Mesenchymal stem cell (in vitro differentiated cells and primary cell): ENCODE measurements at regions not wholly inside any gene's neighbourhood (a gene's known extent, or its start where the extent isn't known, plus 50 kb on each side); places are given as distances from the start of the nearest gene placed in this dataset.
A peak's percentile ranks its signal among the peaks of the same experiment; 100 is the strongest.

Experiments
- DNase-seq: peaks from one replicate; pipeline ENCODE4 v3.0.0-alpha.2; 2013
- H2AFZ ChIP-seq: one replicate; pipeline ENCODE4 v1.6.1; 2013; ENCODE audit warnings: low read depth, mild to moderate bottlenecking, control low read depth, inconsistent platforms, low read length, moderate library complexity
- H2AK5ac ChIP-seq: 2 replicates; pipeline ENCODE4 v1.6.1; 2013; ENCODE audit warnings: low read length, moderate library complexity, mild to moderate bottlenecking, inconsistent platforms; ENCODE audit not compliant: severe bottlenecking
- H2BK120ac ChIP-seq: one replicate; pipeline ENCODE4 v1.6.1; 2013; ENCODE audit warnings: low read depth, mild to moderate bottlenecking, inconsistent platforms, low read length, moderate library complexity
- H2BK12ac ChIP-seq, 2 experiments: one replicate each; pipeline ENCODE4 v1.6.1; 2013; ENCODE audit warnings: inconsistent platforms in 2 of 2, low read length in 2 of 2, mild to moderate bottlenecking in 2 of 2, moderate library complexity in 2 of 2, control low read depth in 1 of 2
- H2BK15ac ChIP-seq: one replicate; pipeline ENCODE4 v1.6.1; 2013; ENCODE audit warnings: mild to moderate bottlenecking, low read depth, inconsistent platforms; ENCODE audit not compliant: poor library complexity, severe bottlenecking
- H2BK5ac ChIP-seq: 2 replicates; pipeline ENCODE4 v1.6.1; 2013; ENCODE audit warnings: low read depth, mild to moderate bottlenecking, low read length, control low read depth, inconsistent platforms; ENCODE audit not compliant: poor library complexity, severe bottlenecking
- H3K14ac ChIP-seq, 2 experiments: one replicate each; pipeline ENCODE4 v1.6.1; 2013; ENCODE audit warnings: inconsistent platforms in 2 of 2, low read length in 2 of 2, control low read depth in 1 of 2, mild to moderate bottlenecking in 1 of 2, moderate library complexity in 1 of 2
- H3K18ac ChIP-seq, 2 experiments: one replicate each; pipeline ENCODE4 v1.6.1; 2013; ENCODE audit warnings: inconsistent platforms in 2 of 2, low read length in 2 of 2, control low read depth in 1 of 2, low read depth in 1 of 2, mild to moderate bottlenecking in 1 of 2
- H3K23ac ChIP-seq, 2 experiments: one replicate each; pipeline ENCODE4 v1.6.1; 2013; ENCODE audit warnings: inconsistent platforms in 2 of 2, low read length in 2 of 2, mild to moderate bottlenecking in 2 of 2, moderate library complexity in 2 of 2, control low read depth in 1 of 2
- H3K27ac ChIP-seq: 2 replicates; pipeline ENCODE4 v1.5.1; 2013; ENCODE audit warnings: mild to moderate bottlenecking, moderate library complexity, low read length, control low read depth, inconsistent platforms; ENCODE audit not compliant: poor library complexity, severe bottlenecking
- H3K27me3 ChIP-seq, 2 experiments: 2 replicates each; pipeline versions ENCODE4 v1.6.1 to v1.7.0; 2013; ENCODE audit warnings: low read length in 2 of 2, mild to moderate bottlenecking in 2 of 2, moderate library complexity in 2 of 2, control low read depth in 1 of 2, inconsistent platforms in 1 of 2; ENCODE audit not compliant: control insufficient read depth in 1 of 2, insufficient read depth in 1 of 2
- H3K36me3 ChIP-seq, 2 experiments: 2 replicates each; pipeline versions ENCODE4 v1.6.1 to v1.7.0; 2013; ENCODE audit warnings: low read length in 2 of 2, control low read depth in 1 of 2, inconsistent platforms in 1 of 2, low read depth in 1 of 2, mild to moderate bottlenecking in 1 of 2; ENCODE audit not compliant: insufficient read depth in 2 of 2, control insufficient read depth in 1 of 2
- H3K4ac ChIP-seq, 2 experiments: one replicate each; pipeline ENCODE4 v1.6.1; 2013; ENCODE audit warnings: inconsistent platforms in 2 of 2, low read length in 2 of 2, mild to moderate bottlenecking in 2 of 2, moderate library complexity in 2 of 2, control low read depth in 1 of 2, low read depth in 1 of 2
- H3K4me1 ChIP-seq: 2 replicates; pipeline ENCODE4 v1.6.1; 2013; ENCODE audit warnings: low read depth, low read length, control low read depth; ENCODE audit not compliant: control insufficient read depth, insufficient read depth
- H3K4me2 ChIP-seq: 2 replicates; pipeline ENCODE4 v1.6.1; 2013; ENCODE audit warnings: low read length, mild to moderate bottlenecking, inconsistent platforms; ENCODE audit not compliant: poor library complexity, severe bottlenecking
- H3K4me3 ChIP-seq, 2 experiments: 2 replicates each; pipeline versions ENCODE4 v1.5.1 to v1.7.0; 2013; ENCODE audit warnings: low read length in 2 of 2, mild to moderate bottlenecking in 2 of 2, control low read depth in 1 of 2, low read depth in 1 of 2; ENCODE audit not compliant: insufficient read depth in 1 of 2
- H3K79me1 ChIP-seq: replicated peaks from 2 replicates; pipeline ENCODE4 v1.6.1; 2013; ENCODE audit warnings: mild to moderate bottlenecking, control low read depth, low read length, inconsistent platforms; ENCODE audit not compliant: poor library complexity, severe bottlenecking
- H3K9ac ChIP-seq: 2 replicates; pipeline ENCODE4 v1.7.0; 2013; ENCODE audit warnings: mild to moderate bottlenecking, low read length, moderate library complexity
- H3K9me3 ChIP-seq: 2 replicates; pipeline ENCODE4 v1.7.0; 2013; ENCODE audit warnings: mild to moderate bottlenecking, low read length; ENCODE audit not compliant: control insufficient read depth
- H4K8ac ChIP-seq: one replicate; pipeline ENCODE4 v1.6.1; 2013; ENCODE audit warnings: inconsistent platforms, mild to moderate bottlenecking, low read length, moderate library complexity
- H4K91ac ChIP-seq: one replicate; pipeline ENCODE4 v1.6.1; 2013; ENCODE audit warnings: mild to moderate bottlenecking, low read length, inconsistent platforms
- WGBS: methylation state at CpG from one replicate; pipeline ENCODE4 v1.1.7; 2013; ENCODE audit warnings: mixed read lengths; 5-methylcytosine and 5-hydroxymethylcytosine counted together

DNA sequence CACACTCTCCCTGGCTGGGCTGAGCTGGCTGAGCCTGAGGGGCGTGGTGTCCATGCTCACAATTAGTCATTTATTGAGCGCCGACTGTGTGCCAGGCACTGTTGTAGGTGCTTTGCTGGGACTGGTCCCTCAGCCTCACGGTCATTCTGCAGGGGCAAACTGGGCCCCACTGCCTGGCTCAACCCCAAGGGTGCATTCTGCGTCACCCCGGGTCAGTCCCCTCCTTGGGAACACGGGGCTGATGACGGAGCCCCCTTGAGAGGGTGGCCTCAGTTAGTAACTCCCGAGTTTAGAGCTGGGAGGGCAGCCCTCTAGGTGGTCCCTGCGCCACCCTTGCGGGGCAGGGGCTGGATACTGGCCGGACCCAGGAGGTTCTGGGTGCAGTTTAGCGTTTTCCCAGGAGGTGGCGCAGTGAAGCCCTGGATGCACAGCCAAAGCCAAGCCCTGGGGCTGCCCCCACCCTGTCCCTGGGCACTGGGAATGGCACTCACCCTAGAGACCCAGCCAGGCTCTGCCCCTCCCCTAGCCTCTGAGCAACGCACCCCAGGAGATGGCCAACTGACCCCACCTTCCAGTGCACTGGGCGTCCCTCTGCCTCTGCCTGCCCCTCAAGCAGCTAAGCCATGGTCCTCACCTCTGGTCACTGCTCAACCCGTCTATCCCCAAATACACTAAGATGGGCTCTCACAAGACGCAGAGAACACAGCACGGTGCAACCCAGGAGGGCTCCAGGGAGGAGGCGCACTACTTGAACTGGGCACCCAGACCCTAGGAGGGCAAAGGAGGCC lies 243.2 kb upstream of the GSE1 start:
- Histone ChIP-seq H3K4ac (peak overlapping the region; percentile 93), H3K4me2 (no peak overlapping the region), H4K91ac (peak overlapping the region; percentile 98), H2BK120ac (peak overlapping the region; percentile 91), H3K9me3 (no peaks in the 10 kb centered on the region), H3K27ac (no peak overlapping the region), H3K36me3 (peaks cover 0 to 11% of the 10 kb centered on the region in 2 experiments), H2AK5ac (peak overlapping the region; percentile 2), H3K9ac (peak overlapping the region; percentile 78), H3K23ac (no peak overlapping the region), H3K79me1 (peaks cover 23% of the 10 kb centered on the region), H3K4me3 (peak overlapping the region in 1 of 2 experiments; percentile 64), H3K18ac (peak overlapping the region; percentile 92 to 97), H2BK12ac (peak overlapping the region; percentile 93 to 94), H2BK15ac (peak overlapping the region; percentile 38), H3K14ac (peak overlapping the region in 1 of 2 experiments; percentile 30), H3K4me1 (peaks cover 42% of the 10 kb centered on the region), H2AFZ (no peak overlapping the region), H3K27me3 (no peaks in the 10 kb centered on the region), H2BK5ac (no peak overlapping the region), H4K8ac (peak overlapping the region; percentile 95)
- peak; percentile 71 for DNase-seq
- WGBS = 54% methylated on average over 19 of the region's 20 CpGs

DNA sequence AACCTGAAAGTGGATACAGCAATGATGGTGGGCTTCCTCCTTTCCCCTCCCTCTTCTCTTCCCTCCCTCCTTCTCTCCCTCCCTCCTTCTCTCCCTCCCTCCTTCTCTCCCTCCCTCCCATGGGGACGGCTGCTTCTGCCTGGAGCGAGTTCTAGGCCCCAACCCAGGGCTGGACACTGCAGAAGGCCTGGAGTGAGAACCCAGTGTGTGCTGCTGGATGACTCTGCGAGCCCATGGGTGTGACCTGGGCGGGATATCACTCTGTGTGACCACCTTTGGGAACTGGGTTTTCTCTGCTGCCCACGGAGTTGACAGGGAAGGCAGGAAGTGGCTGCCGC lies 242.6 kb upstream of the GSE1 start:
- Histone ChIP-seq H2BK15ac (peak overlapping the region; percentile 38), H3K36me3 (peaks cover 0 to 14% of the 10 kb centered on the region in 2 experiments), H3K27ac (no peak overlapping the region), H2AFZ (no peak overlapping the region), H3K23ac (peak overlapping the region in 1 of 2 experiments; percentile 0), H3K4me3 (peak overlapping the region in 1 of 2 experiments; percentile 64), H3K4me2 (no peak overlapping the region), H4K91ac (peak overlapping the region; percentile 98), H3K4me1 (peaks cover 38% of the 10 kb centered on the region), H3K9ac (peak overlapping the region; percentile 78), H3K4ac (peak overlapping the region; percentile 84 to 93), H2AK5ac (no peak overlapping the region), H2BK120ac (peak overlapping the region; percentile 36), H3K27me3 (no peaks in the 10 kb centered on the region), H3K14ac (peak overlapping the region in 1 of 2 experiments; percentile 88), H4K8ac (peak overlapping the region; percentile 95), H2BK12ac (peak overlapping the region; percentile 78 to 94), H2BK5ac (no peak overlapping the region), H3K9me3 (no peaks in the 10 kb centered on the region), H3K79me1 (peaks cover 26% of the 10 kb centered on the region), H3K18ac (peak overlapping the region; percentile 81 to 97)
- WGBS = 54% methylated on average over 6 of the region's 6 CpGs
- DNase-seq = no peak

DNA sequence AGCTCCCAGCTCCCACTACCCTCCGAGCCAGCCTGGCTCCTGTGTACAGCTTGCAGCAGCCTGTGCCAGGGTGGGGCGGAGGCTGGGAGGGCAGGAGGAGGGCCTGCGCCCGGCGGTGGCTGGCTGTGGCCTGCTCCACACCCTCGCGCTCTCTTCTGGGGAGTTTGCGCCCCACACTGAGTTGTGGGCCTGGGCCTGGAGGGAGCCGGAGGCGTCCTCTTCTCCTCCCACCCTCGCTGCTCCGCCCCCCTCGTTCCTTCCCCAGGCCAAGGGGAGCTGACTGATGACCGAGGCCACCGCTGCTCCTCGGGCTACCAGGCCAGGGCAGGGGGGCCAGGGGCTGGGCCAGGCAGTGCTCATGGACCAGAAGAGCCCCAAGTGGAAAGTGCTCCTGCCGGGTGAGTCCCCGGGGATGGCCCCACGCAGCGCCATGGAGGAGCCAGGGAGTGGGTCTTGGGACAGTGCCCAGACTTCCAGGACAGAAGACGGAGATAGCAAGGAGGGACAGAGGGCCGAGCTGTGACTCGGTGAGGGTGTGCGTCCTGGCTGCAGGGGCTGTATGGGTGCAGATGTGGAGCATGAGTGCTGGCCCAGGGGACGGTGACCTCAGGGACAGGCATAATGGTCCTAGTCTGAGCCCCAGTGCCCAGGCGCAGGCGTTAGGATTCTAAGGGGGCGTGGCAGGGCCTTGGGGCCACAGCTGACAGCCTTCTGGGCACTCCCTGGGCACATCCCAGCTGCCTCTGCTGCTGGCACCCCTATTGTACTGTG lies 242.1 kb upstream of the GSE1 start:
- H3K79me1 ChIP-seq = peaks cover 26% of the 10 kb centered on the region
- H2AK5ac ChIP-seq = no peak overlapping the region
- H3K27ac ChIP-seq = no peak overlapping the region
- H2BK15ac ChIP-seq = peak overlapping the region; percentile 56
- peak overlapping the region; percentile 78 to 94 for H2BK12ac ChIP-seq
- H3K4me3 ChIP-seq = peak overlapping the region in 1 of 2 experiments; percentile 64
- peak overlapping the region; percentile 78 for H3K9ac ChIP-seq
- peak overlapping the region; percentile 36 for H2BK120ac ChIP-seq
- 67% methylated on average over 28 of the region's 28 CpGs for WGBS
- no peak overlapping the region for H3K4me2 ChIP-seq
- H2BK5ac ChIP-seq = no peak overlapping the region
- H4K8ac ChIP-seq = peak overlapping the region; percentile 95
- H3K36me3 ChIP-seq = peaks cover 0 to 13% of the 10 kb centered on the region in 2 experiments
- no peaks in the 10 kb centered on the region for H3K27me3 ChIP-seq
- no peaks in the 10 kb centered on the region for H3K9me3 ChIP-seq
- peak; percentile 67 for DNase-seq
- H4K91ac ChIP-seq = peak overlapping the region; percentile 98
- H2AFZ ChIP-seq = no peak overlapping the region
- H3K4me1 ChIP-seq = peaks cover 37% of the 10 kb centered on the region
- H3K4ac ChIP-seq = peak overlapping the region; percentile 84 to 95
- H3K18ac ChIP-seq = peak overlapping the region; percentile 81 to 97
- peak overlapping the region in 1 of 2 experiments; percentile 0 for H3K23ac ChIP-seq
- peak overlapping the region in 1 of 2 experiments; percentile 88 for H3K14ac ChIP-seq

DNA sequence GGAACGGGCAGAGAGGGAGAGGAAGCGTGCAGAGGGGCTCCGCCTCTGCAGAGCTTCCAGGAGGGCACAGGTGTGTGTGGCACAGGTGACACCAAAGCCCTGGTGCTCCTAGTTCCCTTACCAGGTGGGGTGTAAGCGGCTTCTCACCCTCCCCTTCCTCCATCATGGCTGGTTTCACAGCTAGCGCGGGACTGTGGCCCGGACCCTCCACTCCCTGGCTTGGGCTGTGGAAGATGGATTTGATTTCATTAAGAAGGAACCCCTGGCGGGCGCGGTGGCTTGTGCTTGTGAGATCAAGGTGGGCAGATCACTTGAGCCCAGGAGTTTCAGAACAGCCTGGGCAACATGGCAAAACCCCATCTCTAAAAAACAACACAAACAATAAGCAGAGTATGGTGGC lies 241.2 kb upstream of the GSE1 start:
- no peak for DNase-seq
- Histone ChIP-seq H3K4ac (peak overlapping the region; percentile 58 to 95), H3K9ac (peak overlapping the region; percentile 78), H3K79me1 (peaks cover 31% of the 10 kb centered on the region), H3K36me3 (peaks cover 0 to 17% of the 10 kb centered on the region in 2 experiments), H3K27ac (no peak overlapping the region), H2BK15ac (peak overlapping the region; percentile 94), H2BK12ac (peak overlapping the region; percentile 15 to 87), H3K18ac (peak overlapping the region; percentile 81 to 97), H3K4me3 (peak overlapping the region in 1 of 2 experiments; percentile 64), H3K4me2 (no peak overlapping the region), H2BK120ac (peak overlapping the region; percentile 83), H3K9me3 (no peaks in the 10 kb centered on the region), H2AK5ac (no peak overlapping the region), H3K14ac (peak overlapping the region in 1 of 2 experiments; percentile 70), H3K23ac (no peak overlapping the region), H3K4me1 (peaks cover 43% of the 10 kb centered on the region), H4K91ac (peak overlapping the region; percentile 98), H3K27me3 (no peaks in the 10 kb centered on the region), H2BK5ac (no peak overlapping the region), H2AFZ (no peak overlapping the region), H4K8ac (peak overlapping the region; percentile 87)
- WGBS = 92% methylated on average over 3 of the region's 10 CpGs
